GM12873 (cell line): ENCODE measurements at regions not wholly inside any gene's neighbourhood (a gene's known extent, or its start where the extent isn't known, plus 50 kb on each side); places are given as distances from the start of the nearest gene placed in this dataset.

Source experiments
- CTCF ChIP-seq: IDR thresholded peaks from 2 replicates; pipeline ENCODE4 v1.5.1; 2012; ENCODE audit warnings: low read depth, mild to moderate bottlenecking, moderate library complexity, low read length, control low read depth; ENCODE audit not compliant: insufficient read depth; ENCODE audit errors: missing control alignments

DNA sequence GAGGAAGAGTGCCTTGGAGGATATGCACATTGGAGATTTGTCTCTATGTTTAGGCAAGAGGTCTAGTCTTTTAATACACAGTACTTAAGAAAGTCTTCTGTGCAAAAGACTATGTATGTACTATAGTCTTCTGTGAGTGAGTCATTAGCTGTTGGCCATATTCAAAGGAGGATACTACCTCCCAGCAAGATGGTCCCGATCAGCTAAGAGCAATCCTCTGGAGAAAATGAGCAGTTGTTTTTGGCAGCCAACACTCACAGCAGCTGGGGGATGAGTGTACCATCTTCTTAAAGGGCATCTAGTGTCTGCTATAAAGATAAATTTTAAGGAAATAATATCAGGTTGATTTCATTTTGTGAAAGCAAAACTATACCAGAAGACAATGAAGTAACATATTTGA is 487.8 kb downstream of the KCTD12 start:
- no peak for TF ChIP-seq CTCF

GRCh38 chr13:76397413-76397812 is 488.8 kb downstream of the KCTD12 start:
- no peak for TF ChIP-seq CTCF

DNA sequence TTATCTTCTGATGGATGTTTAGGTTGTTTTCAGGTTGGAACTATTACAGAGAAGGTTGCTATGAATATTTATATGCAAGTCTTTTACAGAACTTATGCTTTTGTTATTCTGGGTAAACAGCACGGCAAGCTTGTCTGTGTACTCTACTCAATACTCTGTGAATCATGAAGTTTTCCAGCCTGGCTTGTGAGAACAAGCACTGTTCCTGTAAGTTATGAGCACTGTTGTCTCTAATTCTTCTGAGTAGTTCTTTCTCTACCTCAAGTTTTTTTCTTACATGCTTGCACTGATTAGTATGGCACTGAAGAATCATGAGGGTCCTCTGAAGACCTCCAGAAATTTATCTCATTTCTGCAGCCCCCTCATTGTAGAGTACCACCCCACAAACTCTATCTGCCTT is 496.9 kb downstream of the KCTD12 start:
- TF ChIP-seq CTCF, result no peak

GRCh38 chr13:76387566-76387965 is 498.6 kb downstream of the KCTD12 start:
- TF ChIP-seq CTCF, result no peak

DNA sequence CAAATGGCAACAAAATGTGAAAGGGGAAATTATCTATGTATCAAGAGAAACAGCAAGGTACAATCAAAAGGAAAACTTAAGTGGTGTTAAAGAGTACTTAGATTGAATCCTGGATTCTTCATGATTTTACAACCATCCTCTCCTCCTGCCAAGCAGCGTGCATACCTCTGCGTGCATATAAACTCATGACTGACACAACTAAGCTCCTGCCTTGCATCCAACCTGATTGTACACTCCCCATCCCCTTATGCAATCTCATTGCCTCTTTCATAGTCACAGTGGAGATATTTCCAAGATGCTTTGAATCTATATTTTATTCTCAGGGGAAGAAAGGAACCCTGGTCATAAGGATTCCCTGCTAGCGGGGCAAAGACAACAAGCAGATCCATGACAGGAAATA is 499.9 kb downstream of the KCTD12 start:
- no peak for TF ChIP-seq CTCF

DNA sequence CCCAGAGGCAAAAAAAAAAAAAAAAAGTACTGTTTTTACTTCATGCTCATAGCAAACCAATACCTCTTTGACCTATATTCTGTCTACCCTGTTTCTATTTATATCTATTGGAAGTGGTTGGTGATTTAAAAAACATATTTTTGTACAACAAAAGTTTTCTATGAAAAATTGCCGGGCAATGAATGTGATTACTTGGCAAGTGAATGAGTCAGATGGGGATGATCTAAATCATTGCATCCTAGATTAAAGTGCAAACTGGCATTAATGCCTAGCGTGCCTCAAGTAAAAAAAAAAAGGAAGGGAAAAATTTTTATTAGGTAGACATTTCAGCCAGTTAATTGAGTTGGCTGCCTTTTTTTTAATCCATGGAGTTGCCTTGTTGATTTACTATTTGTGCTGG is 500.6 kb downstream of the KCTD12 start:
- no peak for TF ChIP-seq CTCF

DNA sequence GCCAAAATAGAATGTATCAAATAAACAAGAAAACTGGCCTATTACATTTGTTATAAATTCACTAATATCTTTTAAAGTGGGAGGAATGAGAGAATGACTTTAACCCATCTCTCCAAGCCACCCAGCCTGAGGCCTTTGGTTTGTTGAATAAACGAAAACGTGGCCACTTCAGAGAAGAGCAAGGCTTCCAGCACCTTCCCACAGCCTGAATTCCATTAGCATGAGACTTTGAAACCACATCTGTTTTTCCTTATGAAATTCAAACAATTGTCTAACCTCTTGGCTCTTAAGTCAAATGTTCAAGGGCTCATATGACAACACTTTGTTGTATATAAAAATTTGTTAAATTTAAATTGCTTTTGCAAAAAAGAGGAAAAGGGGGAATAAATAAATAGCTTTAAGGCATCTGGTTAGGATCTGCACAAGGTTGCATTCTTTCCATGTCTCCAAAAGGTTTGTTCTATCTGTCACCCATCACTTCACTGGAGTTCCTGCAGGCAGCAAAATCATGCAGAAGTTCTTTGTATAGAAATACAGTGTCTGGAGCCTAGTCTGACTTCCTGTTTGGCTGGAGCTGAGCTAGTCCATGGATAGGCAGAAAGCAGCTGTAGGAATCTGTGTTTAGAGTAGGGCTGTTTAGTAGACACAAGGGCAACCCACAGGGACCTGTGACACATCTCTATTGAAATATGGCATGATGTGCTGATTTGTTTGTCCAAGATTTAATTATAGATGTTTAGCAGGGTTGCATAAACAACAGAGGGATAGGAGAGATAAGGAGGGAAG is 502.3 kb downstream of the KCTD12 start:
- TF ChIP-seq CTCF, result no peak
